IMR-90 (cell line): ENCODE measurements at regions not wholly inside any gene's neighbourhood (a gene's known extent, or its start where the extent isn't known, plus 50 kb on each side); places are given as distances from the start of the nearest gene placed in this dataset.

Experiments
- ATAC-seq: fragments of 200-7000 bp; cut with Tn5 transposase; 2 replicates; pipeline ENCODE4 v1.9.1; 2020; ENCODE audit warnings: low read depth, mild to moderate bottlenecking, moderate library complexity
- BruUV-seq: library from RNA; stranded (reverse); fragments of 400-500 nt; replicated peaks from 2 replicates; lab custom pipeline; 2021; lab: Mats Ljungman, UMichigan
- CTCF ChIA-PET: fragments of 300-600 bp; formaldehyde crosslinking; extraction: SDS; loops from one replicate; lab custom pipeline; 2021; ENCODE audit warnings: antibody characterized with exemption; lab: Yijun Ruan, JAX
- POLR2A ChIA-PET: fragments of 300-600 bp; sonication (Branson Sonifier 250); formaldehyde crosslinking; loops from one replicate; lab custom pipeline; 2022; ENCODE audit warnings: antibody characterized with exemption; ENCODE audit not compliant: unreplicated experiment; lab: Charles Lee
- DNase-seq: peaks from one replicate; pipeline ENCODE4 v3.0.0; 2013
- H2AFZ ChIP-seq: replicated peaks from 2 replicates; pipeline ENCODE3; 2013; ENCODE audit warnings: low read length, mild to moderate bottlenecking; ENCODE audit not compliant: poor library complexity
- H2AK5ac ChIP-seq: 2 replicates; pipeline ENCODE4 v1.6.1; 2013; ENCODE audit warnings: low read depth, low read length, inconsistent platforms
- H2AK9ac ChIP-seq: replicated peaks from 2 replicates; pipeline ENCODE3; 2013; ENCODE audit warnings: mild to moderate bottlenecking, low read depth, low read length, moderate library complexity; ENCODE audit not compliant: poor library complexity
- H2BK120ac ChIP-seq: 2 replicates; pipeline ENCODE4 v1.6.1; 2013; ENCODE audit warnings: low read depth, low read length, inconsistent platforms
- H2BK15ac ChIP-seq: 3 replicates; pipeline ENCODE4 v1.6.1; 2013; ENCODE audit warnings: low read depth, low read length, inconsistent platforms
- H2BK20ac ChIP-seq: 2 replicates; pipeline ENCODE4 v1.6.1; 2013; ENCODE audit warnings: low read depth, mild to moderate bottlenecking, inconsistent platforms, low read length, moderate library complexity
- H2BK5ac ChIP-seq: 2 replicates; pipeline ENCODE4 v1.6.1; 2013; ENCODE audit warnings: mild to moderate bottlenecking, low read depth, low read length, inconsistent platforms; ENCODE audit not compliant: poor library complexity, severe bottlenecking
- H3K14ac ChIP-seq: replicated peaks from 2 replicates; pipeline ENCODE4 v1.6.1; 2013; ENCODE audit warnings: low read depth, low read length, inconsistent platforms
- H3K18ac ChIP-seq: 2 replicates; pipeline ENCODE4 v1.6.1; 2013; ENCODE audit warnings: low read depth, low read length, control low read depth
- H3K23ac ChIP-seq: 2 replicates; pipeline ENCODE4 v1.6.1; 2013; ENCODE audit warnings: low read depth, low read length, inconsistent platforms
- H3K27ac ChIP-seq: 2 replicates; pipeline ENCODE4 v1.5.1; 2013; ENCODE audit warnings: mild to moderate bottlenecking, control low read depth, low read length; ENCODE audit not compliant: insufficient read depth
- H3K27me3 ChIP-seq: 2 replicates; pipeline ENCODE4 v1.6.1; 2013; ENCODE audit warnings: low read length; ENCODE audit not compliant: control insufficient read depth, insufficient read depth
- H3K36me3 ChIP-seq: 2 replicates; pipeline ENCODE4 v1.6.1; 2013; ENCODE audit warnings: low read length, mixed read lengths; ENCODE audit not compliant: control insufficient read depth, insufficient read depth
- H3K4ac ChIP-seq: 2 replicates; pipeline ENCODE4 v1.6.1; 2013; ENCODE audit warnings: low read depth, low read length, inconsistent platforms
- H3K4me1 ChIP-seq: 2 replicates; pipeline ENCODE4 v1.6.1; 2013; ENCODE audit warnings: low read length, mixed read lengths; ENCODE audit not compliant: control insufficient read depth, insufficient read depth
- H3K4me2 ChIP-seq: 2 replicates; pipeline ENCODE4 v1.6.1; 2013; ENCODE audit warnings: low read depth, mild to moderate bottlenecking, control low read depth, low read length, moderate library complexity
- H3K4me3 ChIP-seq: 2 replicates; pipeline ENCODE4 v1.5.1; 2013; ENCODE audit warnings: low read depth, mild to moderate bottlenecking, control low read depth, low read length, moderate library complexity; ENCODE audit not compliant: insufficient read depth
- H3K56ac ChIP-seq: 2 replicates; pipeline ENCODE4 v1.6.1; 2013; ENCODE audit warnings: low read length, inconsistent platforms; ENCODE audit not compliant: insufficient read depth; ENCODE audit errors: extremely low read depth
- H3K79me1 ChIP-seq, 2 experiments: 2 replicates each; pipeline ENCODE4 v1.6.1; 2013; ENCODE audit warnings: low read length in 2 of 2, inconsistent platforms in 1 of 2, low read depth in 1 of 2
- H3K9ac ChIP-seq: 2 replicates; pipeline ENCODE4 v1.6.1; 2013; ENCODE audit warnings: low read depth, low read length, control low read depth
- H3K9me1 ChIP-seq: 2 replicates; pipeline ENCODE4 v1.6.1; 2013; ENCODE audit warnings: low read length, inconsistent platforms; ENCODE audit not compliant: insufficient read depth
- H3K9me3 ChIP-seq: 2 replicates; pipeline ENCODE4 v1.6.1; 2013; ENCODE audit warnings: low read length; ENCODE audit not compliant: control insufficient read depth, insufficient read depth
- H4K20me1 ChIP-seq: 2 replicates; pipeline ENCODE4 v1.6.1; 2013; ENCODE audit warnings: low read length, inconsistent platforms; ENCODE audit not compliant: insufficient read depth
- H4K5ac ChIP-seq: 2 replicates; pipeline ENCODE4 v1.6.1; 2013; ENCODE audit warnings: mild to moderate bottlenecking, low read depth, low read length, control low read depth
- H4K8ac ChIP-seq, 2 experiments: 2 replicates each; pipeline ENCODE4 v1.6.1; 2013; ENCODE audit warnings: low read depth in 2 of 2, low read length in 2 of 2, control low read depth in 1 of 2, inconsistent platforms in 1 of 2
- H4K91ac ChIP-seq: 2 replicates; pipeline ENCODE4 v1.6.1; 2013; ENCODE audit warnings: low read depth, low read length, inconsistent platforms; ENCODE audit not compliant: insufficient read depth
- BHLHE40 ChIP-seq: fragments of 150-350 bp; IDR thresholded peaks from 2 replicates; pipeline ENCODE4 v1.6.1; 2016; ENCODE audit warnings: mild to moderate bottlenecking, low read depth, low read length
- CTCF ChIP-seq: conservative IDR thresholded peaks from 2 replicates; pipeline ENCODE4 v1.5.1; 2012; ENCODE audit warnings: mild to moderate bottlenecking, low read depth, low read length, improper control_type of control experiment
- ELK1 ChIP-seq: fragments of 150-350 bp; IDR thresholded peaks from 2 replicates; pipeline ENCODE4 v1.6.1; 2016; ENCODE audit warnings: low read depth, mild to moderate bottlenecking, low read length, moderate library complexity, borderline replicate concordance
- NFE2L2 ChIP-seq: fragments of 150-350 bp; IDR thresholded peaks from 2 replicates; pipeline ENCODE4 v1.6.1; 2016; ENCODE audit warnings: low read depth, mild to moderate bottlenecking, low read length
- POLR2A ChIP-seq: IDR thresholded peaks from 2 replicates; pipeline ENCODE4 v1.6.1; 2012; ENCODE audit warnings: mild to moderate bottlenecking, low read depth, low read length
- RAD21 ChIP-seq: IDR thresholded peaks from 2 replicates; pipeline ENCODE4 v1.6.1; 2012; ENCODE audit warnings: low read length, improper control_type of control experiment
- WGBS, 2 experiments: methylation state at CpG; one replicate each; pipeline versions ENCODE4 v1.1.5 to v1.1.7; 2013; ENCODE audit warnings: missing lambda C conversion rate in 2 of 2; ENCODE audit not compliant: insufficient read length in 1 of 2; ENCODE audit errors: extremely low coverage in 2 of 2; 5-methylcytosine and 5-hydroxymethylcytosine counted together
- dilution Hi-C: fragments of 300-500 bp; cut with HindIII; formaldehyde crosslinking; loops from one replicate; pipeline ENCODE4 v1.14.3; 2018; ENCODE audit warnings: low sequenced_read_pairs; ENCODE audit not compliant: unreplicated experiment
- in situ Hi-C: fragments of 300-500 bp; cut with MboI; formaldehyde crosslinking; loops from 3 replicates; pipeline ENCODE4 v1.14.3; 2019; ENCODE audit warnings: low sequenced_read_pairs, inconsistent platforms, mixed read lengths
- intact Hi-C: fragments of 100-400 bp; cut with micrococcal nuclease; formaldehyde crosslinking; loops from 2 replicates; pipeline ENCODE4 v1.10.0; 2022

- ChIA-PET CTCF (no interaction called here), POLR2A (no interaction called here)
- TF ChIP-seq CTCF (no peak), NFE2L2 (no peak), POLR2A (no peak), RAD21 (no peak), ELK1 (no peak), BHLHE40 (no peak)
- Histone ChIP-seq H3K9ac (no peak overlapping the region), H4K5ac (no peak overlapping the region), H4K20me1 (no peaks in the 10 kb centered on the region), H2AK5ac (no peak overlapping the region), H3K4ac (no peak overlapping the region), H3K4me1 (no peaks in the 10 kb centered on the region), H2BK15ac (no peak overlapping the region), H2AK9ac (no peak overlapping the region), H3K14ac (no peak overlapping the region), H2AFZ (no peak overlapping the region), H4K91ac (no peak overlapping the region), H3K18ac (no peak overlapping the region), H3K36me3 (no peaks in the 10 kb centered on the region), H3K27me3 (no peaks in the 10 kb centered on the region), H2BK5ac (no peak overlapping the region), H2BK20ac (no peak overlapping the region), H3K4me3 (no peak overlapping the region), H3K23ac (no peak overlapping the region), H3K9me1 (no peaks in the 10 kb centered on the region), H2BK120ac (no peak overlapping the region), H3K4me2 (no peak overlapping the region), H3K56ac (no peak overlapping the region), H4K8ac (no peak overlapping the region), H3K27ac (no peak overlapping the region), H3K9me3 (no peaks in the 10 kb centered on the region), H3K79me1 (no peaks in the 10 kb centered on the region)
- DNase-seq (no peak), ATAC-seq (no peak)
- in situ Hi-C loops (no loop called here), intact Hi-C loops (no loop called here), dilution Hi-C loops (no loop called here)
- BruUV-seq = no TSS peak
- WGBS, 2 experiments = no CpG with 5 or more reads among the region's 1 CpG
These were observed 1046.0 kb upstream of the TMEFF2 start for GRCh38 chr2:193240752-193241151.
